K562 (cell line): ENCODE measurements at regions not wholly inside any gene's neighbourhood (a gene's known extent, or its start where the extent isn't known, plus 50 kb on each side); places are given as distances from the start of the nearest gene placed in this dataset.
A peak's percentile ranks its signal among the peaks of the same experiment; 100 is the strongest.

Experiments used
- ATF1 ChIP-seq, 2 experiments: fragments of 450-650 bp in 1 of 2; IDR thresholded peaks; 2 replicates each; pipeline ENCODE4 v1.6.1; 2016; ENCODE audit warnings: missing compliant biosample characterization in 1 of 2, missing genetic modification characterization in 1 of 2
- CBFA2T3 ChIP-seq: fragments of 450-650 bp; IDR thresholded peaks from 2 replicates; pipeline ENCODE4 v1.6.1; 2017
- CREB1 ChIP-seq, 2 experiments: sonication (generic) in 1 of 2; formaldehyde crosslinking in 1 of 2; IDR thresholded peaks; 2 replicates each; pipeline versions ENCODE4 v1.6.1 to v1.8.0; 2012 to 2022; ENCODE audit warnings: inconsistent platforms in 1 of 2, mild to moderate bottlenecking in 1 of 2, missing genetic modification reagents in 1 of 2, moderate library complexity in 1 of 2
- CXXC5 ChIP-seq: fragments of 250-450 bp; sonication (Bioruptor Pico); IDR thresholded peaks from 2 replicates; pipeline ENCODE4 v1.8.0; 2022; ENCODE audit warnings: inconsistent platforms, mild to moderate bottlenecking, moderate library complexity
- EGR1 ChIP-seq: fragments of 450-650 bp; conservative IDR thresholded peaks from 2 replicates; pipeline ENCODE4 v1.6.1; 2017; ENCODE audit warnings: mild to moderate bottlenecking
- FOXJ3 ChIP-seq: sonication (generic); formaldehyde crosslinking; IDR thresholded peaks from 2 replicates; pipeline ENCODE4 v1.4.0; 2020; ENCODE audit warnings: mild to moderate bottlenecking, missing genetic modification reagents
- GABPA ChIP-seq: fragments of 200-800 bp; sonication (Bioruptor generic); conservative IDR thresholded peaks from 2 replicates; pipeline ENCODE4 v1.6.1; 2016; ENCODE audit warnings: low read depth, missing genetic modification characterization, missing compliant biosample characterization
- GTF2F1 ChIP-seq: IDR thresholded peaks from 2 replicates; pipeline ENCODE4 v1.6.1; 2011; ENCODE audit warnings: low read depth, low read length, improper control_type of control experiment
- HDAC6 ChIP-seq: IDR thresholded peaks from 2 replicates; pipeline ENCODE4 v1.6.1; 2012; ENCODE audit warnings: low read depth, mild to moderate bottlenecking, control low read depth, inconsistent platforms, low read length, moderate library complexity
- JUN ChIP-seq, 2 experiments: sonication (generic) in 1 of 2; formaldehyde crosslinking in 1 of 2; IDR thresholded peaks; 2 replicates each; pipeline versions ENCODE4 v1.6.1 to v1.8.0; 2012 to 2022; ENCODE audit warnings: borderline replicate concordance in 2 of 2, mild to moderate bottlenecking in 2 of 2, improper control_type of control experiment in 1 of 2, low read depth in 1 of 2, low read length in 1 of 2, missing genetic modification reagents in 1 of 2
- JUND ChIP-seq, 2 experiments: IDR thresholded peaks; 2 replicates in 1 of 2; 3 replicates in 1 of 2; pipeline ENCODE4 v1.6.1; 2011; ENCODE audit warnings: borderline replicate concordance in 2 of 2, low read depth in 2 of 2, low read length in 2 of 2, improper control_type of control experiment in 1 of 2, missing biosample characterization in 1 of 2, missing genetic modification characterization in 1 of 2, missing genetic modification reagents in 1 of 2
- NR2C1 ChIP-seq, 2 experiments: fragments of 450-650 bp; IDR thresholded peaks; 2 replicates each; pipeline ENCODE4 v1.6.1; 2017; ENCODE audit warnings: mild to moderate bottlenecking in 2 of 2, antibody characterized with exemption in 1 of 2, inconsistent platforms in 1 of 2, missing compliant biosample characterization in 1 of 2, missing genetic modification characterization in 1 of 2
- TEAD1 ChIP-seq, 2 experiments: fragments of 450-650 bp in 1 of 2; sonication (generic) in 1 of 2; formaldehyde crosslinking; IDR thresholded peaks; 2 replicates each; pipeline versions ENCODE4 v1.4.0 to v1.8.0; 2020 to 2022; ENCODE audit warnings: mild to moderate bottlenecking in 2 of 2, missing genetic modification reagents in 1 of 2
- TEAD4 ChIP-seq, 2 experiments: sonication (generic) in 1 of 2; formaldehyde crosslinking in 1 of 2; IDR thresholded peaks; 2 replicates each; pipeline versions ENCODE4 v1.6.1 to v1.8.0; 2012 to 2022; ENCODE audit warnings: borderline replicate concordance in 1 of 2, inconsistent platforms in 1 of 2, low read length in 1 of 2, mild to moderate bottlenecking in 1 of 2, missing genetic modification reagents in 1 of 2
- ZEB2 ChIP-seq: fragments of 450-650 bp; IDR thresholded peaks from 2 replicates; pipeline ENCODE4 v1.6.1; 2016
- ZNF174 ChIP-seq: fragments of 250-450 bp; sonication (Bioruptor Pico); IDR thresholded peaks from 2 replicates; pipeline ENCODE4 v1.4.0; 2020; ENCODE audit warnings: mild to moderate bottlenecking
- TF ChIP-seq, protein P1 (sequence below), 2 experiments: fragments of 250-450 bp in 1 of 2; fragments of 450-650 bp in 1 of 2; sonication (Bioruptor Pico) in 1 of 2; IDR thresholded peaks; 2 replicates each; pipeline versions ENCODE4 v1.6.1 to v1.8.0; 2016 to 2021; ENCODE audit warnings: mild to moderate bottlenecking in 2 of 2, moderate library complexity in 2 of 2, missing compliant biosample characterization in 1 of 2, missing genetic modification characterization in 1 of 2
- TF ChIP-seq, protein P2 (sequence below), 2 experiments: fragments of 450-650 bp; IDR thresholded peaks; 2 replicates each; pipeline ENCODE4 v1.6.1; 2016

DNA sequence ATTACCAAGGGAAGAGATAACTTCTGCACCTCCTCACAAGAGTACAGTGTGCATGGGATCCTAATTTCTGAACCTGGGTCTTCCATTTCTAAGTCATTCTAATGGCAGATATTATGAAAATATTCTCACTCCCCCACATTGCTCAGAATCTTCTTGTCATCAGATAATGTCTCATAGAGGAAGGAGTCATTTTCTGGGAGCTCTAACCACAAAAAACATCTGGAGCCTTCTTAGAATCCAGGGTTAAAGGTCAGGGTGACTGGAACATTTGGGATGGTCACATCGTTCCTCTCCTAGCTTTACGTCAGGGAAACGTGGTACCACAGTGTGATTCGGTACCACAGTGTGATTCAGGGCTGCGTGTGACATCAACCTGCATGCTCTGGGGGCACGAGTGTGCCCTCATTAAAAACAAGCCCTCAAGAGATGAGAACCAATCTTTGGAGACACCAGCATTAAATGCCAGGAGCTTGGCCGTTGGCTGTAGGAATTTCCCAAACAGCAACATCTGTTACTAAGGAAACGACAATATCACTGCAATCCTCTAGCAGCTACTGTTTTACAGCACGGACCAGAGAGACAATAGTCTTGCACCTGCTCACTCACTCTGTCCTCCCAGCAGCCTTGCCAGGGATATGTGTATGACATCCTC, 179.1 kb downstream of the PSMG1 start (continued):
- TF ChIP-seq TEAD1 (CRISPR knock-in tag; IDR thresholded peaks at IDR 0.05) (peak in 1 of 2 experiments; percentile 47; a peak in 1 of 4 replicates), NR2C1 (IDR thresholded peaks at IDR 0.05) (peak; percentile 77), NR2C1 (tag; IDR thresholded peaks at IDR 0.05) (peak; percentile 95), HDAC6 (no peak), JUN (IDR thresholded peaks at IDR 0.05; ENCODE audit: borderline replicate concordance, low read depth, low read length) (peak; percentile 70), JUN (CRISPR knock-in tag; IDR thresholded peaks at IDR 0.05; ENCODE audit: borderline replicate concordance) (no peak), ATF1 (CRISPR knock-in tag; IDR thresholded peaks at IDR 0.05) (no peak), ATF1 (tag; IDR thresholded peaks at IDR 0.05) (peak; percentile 42; the same call in 1 of the 2 replicates), CXXC5 (0 out of 2 replicates have a peak, but pooled peaks have one; percentile 24), CBFA2T3 (peak; percentile 31; the same call in 1 of the 2 replicates), GABPA (peak; percentile 44), FOXJ3 (CRISPR knock-in tag) (no peak), TEAD4 (IDR thresholded peaks at IDR 0.05; ENCODE audit: low read length) (peak; percentile 50; the same call in 1 of the 2 replicates), TEAD4 (CRISPR knock-in tag; IDR thresholded peaks at IDR 0.05; ENCODE audit: borderline replicate concordance) (no peak), CREB1 (IDR thresholded peaks at IDR 0.05) (0 out of 2 replicates have a peak, but pooled peaks have one; percentile 16), CREB1 (CRISPR knock-in tag; IDR thresholded peaks at IDR 0.05) (no peak), EGR1 (0 out of 2 replicates have a peak, but pooled peaks have one; percentile 14), ZEB2 (peak; percentile 35; the same call in 1 of the 2 replicates), ZNF174 (CRISPR knock-in tag) (no peak), GTF2F1 (no peak), JUND (IDR thresholded peaks at IDR 0.05; ENCODE audit: borderline replicate concordance, low read depth, low read length) (peak; percentile 50), JUND (tag; IDR thresholded peaks at IDR 0.05; ENCODE audit: borderline replicate concordance, low read depth, low read length) (no peak)
- TF ChIP-seq, protein P1, sequence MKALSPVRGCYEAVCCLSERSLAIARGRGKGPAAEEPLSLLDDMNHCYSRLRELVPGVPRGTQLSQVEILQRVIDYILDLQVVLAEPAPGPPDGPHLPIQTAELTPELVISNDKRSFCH (CRISPR knock-in tag; IDR thresholded peaks at IDR 0.05) = no peak
- TF ChIP-seq, protein P1 (tag; IDR thresholded peaks at IDR 0.05) = peak; percentile 83
- TF ChIP-seq, protein P2, sequence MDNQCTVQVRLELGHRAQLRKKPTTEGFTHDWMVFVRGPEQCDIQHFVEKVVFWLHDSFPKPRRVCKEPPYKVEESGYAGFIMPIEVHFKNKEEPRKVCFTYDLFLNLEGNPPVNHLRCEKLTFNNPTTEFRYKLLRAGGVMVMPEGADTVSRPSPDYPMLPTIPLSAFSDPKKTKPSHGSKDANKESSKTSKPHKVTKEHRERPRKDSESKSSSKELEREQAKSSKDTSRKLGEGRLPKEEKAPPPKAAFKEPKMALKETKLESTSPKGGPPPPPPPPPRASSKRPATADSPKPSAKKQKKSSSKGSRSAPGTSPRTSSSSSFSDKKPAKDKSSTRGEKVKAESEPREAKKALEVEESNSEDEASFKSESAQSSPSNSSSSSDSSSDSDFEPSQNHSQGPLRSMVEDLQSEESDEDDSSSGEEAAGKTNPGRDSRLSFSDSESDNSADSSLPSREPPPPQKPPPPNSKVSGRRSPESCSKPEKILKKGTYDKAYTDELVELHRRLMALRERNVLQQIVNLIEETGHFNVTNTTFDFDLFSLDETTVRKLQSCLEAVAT (IDR thresholded peaks at IDR 0.05) = 0 out of 4 replicates have a peak, but pooled peaks of 1 of the 2 experiments have one; percentile 39
